Activated T-cell treated with anti-CD3 and anti-CD28 coated beads, Interleukin-2, amount 50 U/mL, for 24 hours (primary cell): ENCODE measurements at regions not wholly inside any gene's neighbourhood (a gene's known extent, or its start where the extent isn't known, plus 50 kb on each side); places are given as distances from the start of the nearest gene placed in this dataset.

Experiments used
- DNase-seq: peaks from one replicate; pipeline ENCODE4 v3.0.0-alpha.2; 2020
- H3K27ac Mint-ChIP-seq: 2 replicates; pipeline ENCODE4 v1.8.0; 2020; ENCODE audit warnings: mild to moderate bottlenecking, mixed read lengths
- H3K27me3 Mint-ChIP-seq: 2 replicates; pipeline ENCODE4 v1.8.0; 2020; ENCODE audit warnings: mixed read lengths
- H3K36me3 Mint-ChIP-seq: 2 replicates; pipeline ENCODE4 v1.8.0; 2020; ENCODE audit warnings: low read depth, mixed read lengths
- H3K4me1 Mint-ChIP-seq: 2 replicates; pipeline ENCODE4 v1.8.0; 2020; ENCODE audit warnings: low read depth, mixed read lengths
- H3K4me3 Mint-ChIP-seq: 2 replicates; pipeline ENCODE4 v1.8.0; 2020; ENCODE audit warnings: mild to moderate bottlenecking, moderate library complexity, mixed read lengths
- H3K9me3 Mint-ChIP-seq: 2 replicates; pipeline ENCODE4 v1.8.0; 2020; ENCODE audit warnings: mixed read lengths

- no peaks in the 10 kb centered on the region for H3K9me3 Mint-ChIP-seq
- H3K36me3 Mint-ChIP-seq, result no peaks in the 10 kb centered on the region
- H3K27me3 Mint-ChIP-seq, result no peaks in the 10 kb centered on the region
- DNase-seq, result no peak
- H3K4me3 Mint-ChIP-seq, result no peak overlapping the region
- no peak overlapping the region for H3K27ac Mint-ChIP-seq
- H3K4me1 Mint-ChIP-seq, result no peaks in the 10 kb centered on the region
Measured at GRCh38 chr21:28229814-28230213, 762.9 kb downstream of the LTN1 start.

GRCh38 chr21:28228636-28228995 is 764.1 kb downstream of the LTN1 start:
- Mint-ChIP-seq H3K4me3 (no peak overlapping the region), H3K27me3 (no peaks in the 10 kb centered on the region), H3K9me3 (no peaks in the 10 kb centered on the region), H3K36me3 (no peaks in the 10 kb centered on the region), H3K4me1 (no peaks in the 10 kb centered on the region), H3K27ac (no peak overlapping the region)
- DNase-seq, result no peak

GRCh38 chr21:28227881-28228635 is 764.6 kb downstream of the LTN1 start:
- Mint-ChIP-seq H3K36me3 (no peaks in the 10 kb centered on the region), H3K9me3 (no peaks in the 10 kb centered on the region), H3K27ac (no peak overlapping the region), H3K4me1 (no peaks in the 10 kb centered on the region), H3K4me3 (no peak overlapping the region), H3K27me3 (no peaks in the 10 kb centered on the region)
- no peak for DNase-seq

- Mint-ChIP-seq H3K4me3 (no peak overlapping the region), H3K27ac (no peak overlapping the region)
Measured at GRCh38 chr21:28226563-28226962, 766.1 kb downstream of the LTN1 start.

GRCh38 chr21:28224191-28224726 is 768.4 kb downstream of the LTN1 start:
- H3K27me3 Mint-ChIP-seq, result no peaks in the 10 kb centered on the region
- no peaks in the 10 kb centered on the region for H3K9me3 Mint-ChIP-seq
- no peak overlapping the region for H3K4me3 Mint-ChIP-seq
- no peaks in the 10 kb centered on the region for H3K4me1 Mint-ChIP-seq
- DNase-seq, result no peak
- H3K27ac Mint-ChIP-seq, result no peak overlapping the region
- no peaks in the 10 kb centered on the region for H3K36me3 Mint-ChIP-seq

More at GRCh38 chr21:28226563-28226962, 766.1 kb downstream of the LTN1 start:
- no peaks in the 10 kb centered on the region for H3K36me3 Mint-ChIP-seq
- H3K27me3 Mint-ChIP-seq, result no peaks in the 10 kb centered on the region
- no peak for DNase-seq
- H3K9me3 Mint-ChIP-seq, result no peaks in the 10 kb centered on the region
- no peaks in the 10 kb centered on the region for H3K4me1 Mint-ChIP-seq

DNA sequence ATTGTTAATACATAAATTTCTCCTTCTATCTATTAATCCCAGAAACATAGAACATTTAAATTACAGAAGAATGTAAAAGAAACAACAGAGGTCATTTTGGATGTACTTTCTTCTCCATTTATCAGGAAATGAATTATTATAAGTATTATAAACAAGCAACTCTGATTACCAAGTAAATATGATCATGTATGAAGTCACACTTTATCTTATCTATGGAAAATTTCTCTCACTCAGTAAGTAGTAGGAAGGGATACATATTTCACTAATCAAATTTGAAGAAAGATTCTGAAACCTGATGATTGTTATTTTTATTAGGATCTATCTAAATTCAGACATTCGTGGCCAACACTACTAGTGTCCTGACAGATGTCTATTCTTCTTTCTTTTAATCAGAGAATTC is 770.7 kb downstream of the LTN1 start:
- Mint-ChIP-seq H3K9me3 (no peaks in the 10 kb centered on the region), H3K4me3 (no peak overlapping the region), H3K27me3 (no peaks in the 10 kb centered on the region), H3K36me3 (no peaks in the 10 kb centered on the region), H3K4me1 (no peaks in the 10 kb centered on the region), H3K27ac (no peak overlapping the region)
- no peak for DNase-seq

DNA sequence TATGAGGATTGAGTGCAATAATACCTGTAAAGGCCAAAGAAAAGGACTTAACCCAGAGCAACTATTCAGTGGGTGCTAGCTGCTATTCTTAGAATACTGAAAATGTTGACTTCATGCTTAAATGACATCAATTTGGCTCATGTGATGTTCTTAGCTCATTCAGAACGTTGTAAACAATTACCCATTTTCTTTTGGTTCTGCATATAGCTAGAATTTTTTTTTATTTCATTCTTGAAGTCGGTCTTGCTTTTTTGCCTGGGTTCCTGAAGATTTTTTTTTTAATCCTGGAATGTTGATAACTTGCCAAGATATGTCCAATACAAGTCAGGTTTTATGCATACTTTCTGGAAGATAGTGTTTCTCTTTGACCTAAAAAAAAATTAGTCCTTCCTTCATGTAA is 772.0 kb downstream of the LTN1 start:
- Mint-ChIP-seq H3K36me3 (no peaks in the 10 kb centered on the region), H3K27me3 (no peaks in the 10 kb centered on the region), H3K27ac (no peak overlapping the region), H3K4me1 (no peaks in the 10 kb centered on the region), H3K4me3 (no peak overlapping the region), H3K9me3 (no peaks in the 10 kb centered on the region)
- DNase-seq, result no peak

GRCh38 chr21:28216976-28217523 is 775.6 kb downstream of the LTN1 start:
- no peaks in the 10 kb centered on the region for H3K9me3 Mint-ChIP-seq
- no peak overlapping the region for H3K4me3 Mint-ChIP-seq
- no peaks in the 10 kb centered on the region for H3K27me3 Mint-ChIP-seq
- no peak for DNase-seq
- no peaks in the 10 kb centered on the region for H3K4me1 Mint-ChIP-seq
- H3K27ac Mint-ChIP-seq, result no peak overlapping the region
- no peaks in the 10 kb centered on the region for H3K36me3 Mint-ChIP-seq

DNA sequence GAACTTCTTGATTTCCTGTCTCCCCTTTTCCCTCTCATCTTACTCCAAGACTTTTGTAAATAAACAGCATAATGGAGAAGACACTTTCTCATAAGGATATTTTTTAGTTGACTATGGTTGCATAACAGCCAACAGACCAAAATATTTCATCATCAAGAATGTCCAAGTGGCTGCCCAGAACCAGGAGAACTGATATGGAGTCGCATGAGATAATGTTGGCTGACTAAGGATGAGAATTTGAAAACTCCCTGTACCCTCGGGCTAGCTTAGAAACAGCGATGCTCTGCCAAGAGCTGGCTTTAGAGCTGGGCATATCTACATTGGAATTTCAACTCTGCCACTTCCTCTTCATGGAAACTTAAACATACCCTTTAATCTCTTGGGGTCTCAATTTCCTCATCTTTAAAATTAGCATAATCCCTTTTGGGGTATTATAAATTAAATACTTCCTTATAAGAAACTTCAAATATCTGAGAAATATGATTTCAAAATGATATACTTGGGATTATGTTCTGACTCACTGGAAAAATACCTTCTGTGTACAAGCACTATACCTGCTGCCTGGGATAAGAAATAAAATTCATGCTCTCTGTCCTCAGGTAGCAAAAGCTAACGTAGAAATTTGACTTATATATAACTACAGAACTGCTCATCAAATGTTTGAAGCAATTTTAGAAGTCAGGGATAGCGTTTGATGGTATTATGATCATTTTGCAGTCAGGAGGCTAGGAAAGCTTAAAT is 777.3 kb downstream of the LTN1 start:
- H3K36me3 Mint-ChIP-seq, result no peaks in the 10 kb centered on the region
- H3K4me1 Mint-ChIP-seq, result no peaks in the 10 kb centered on the region
- no peak overlapping the region for H3K4me3 Mint-ChIP-seq
- no peak for DNase-seq
- no peaks in the 10 kb centered on the region for H3K27me3 Mint-ChIP-seq
- no peaks in the 10 kb centered on the region for H3K9me3 Mint-ChIP-seq
- H3K27ac Mint-ChIP-seq, result no peak overlapping the region

DNA sequence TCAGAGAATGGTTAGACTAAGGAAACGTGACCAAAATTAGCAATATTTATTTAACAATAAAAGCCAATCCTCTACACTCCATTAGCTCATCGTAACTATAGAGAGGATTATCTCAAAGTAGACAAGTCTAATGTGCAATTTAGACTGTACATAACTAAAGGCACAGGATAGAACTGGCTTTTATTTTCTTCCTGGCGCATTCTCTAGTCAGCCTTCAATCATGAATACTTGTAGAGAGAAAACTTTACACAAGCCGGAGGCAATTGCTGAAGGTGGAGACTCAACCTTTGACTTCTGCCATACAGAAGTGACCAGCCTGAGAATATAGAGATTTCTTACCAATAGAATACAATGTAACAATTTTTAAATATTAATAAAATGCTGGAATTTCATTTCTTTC is 777.9 kb downstream of the LTN1 start:
- Mint-ChIP-seq H3K36me3 (no peaks in the 10 kb centered on the region), H3K9me3 (no peaks in the 10 kb centered on the region), H3K4me3 (no peak overlapping the region), H3K4me1 (no peaks in the 10 kb centered on the region), H3K27me3 (no peaks in the 10 kb centered on the region), H3K27ac (no peak overlapping the region)
- DNase-seq, result no peak

DNA sequence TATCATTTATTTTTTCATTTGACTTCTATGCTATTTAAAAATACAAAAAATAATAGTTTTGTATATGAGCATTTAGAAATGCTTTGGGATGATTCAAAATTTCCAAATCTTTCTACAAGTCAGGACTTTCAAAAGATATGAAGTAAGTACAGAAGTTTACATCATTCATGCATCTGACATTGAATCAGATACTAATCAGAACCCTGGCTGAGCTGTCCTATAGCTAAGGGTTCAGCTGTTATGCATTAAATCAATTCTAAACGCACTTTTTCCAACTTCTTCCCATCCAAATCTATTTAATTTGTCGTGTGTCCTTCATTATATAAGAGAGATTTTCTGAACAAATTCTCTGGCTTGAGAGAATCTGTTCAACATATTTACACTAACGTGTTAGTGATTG is 779.4 kb downstream of the LTN1 start:
- H3K9me3 Mint-ChIP-seq, result no peaks in the 10 kb centered on the region
- no peak for DNase-seq
- no peaks in the 10 kb centered on the region for H3K27me3 Mint-ChIP-seq
- H3K4me3 Mint-ChIP-seq, result no peak overlapping the region
- no peak overlapping the region for H3K27ac Mint-ChIP-seq
- H3K36me3 Mint-ChIP-seq, result no peaks in the 10 kb centered on the region
- no peaks in the 10 kb centered on the region for H3K4me1 Mint-ChIP-seq

- H3K27ac Mint-ChIP-seq, result no peak overlapping the region
- no peaks in the 10 kb centered on the region for H3K36me3 Mint-ChIP-seq
Measured at GRCh38 chr21:28212061-28212460, 780.6 kb downstream of the LTN1 start.

GRCh38 chr21:28207436-28208173 is 785.1 kb downstream of the LTN1 start:
- Mint-ChIP-seq H3K27ac (no peak overlapping the region), H3K9me3 (no peaks in the 10 kb centered on the region), H3K4me3 (no peak overlapping the region), H3K36me3 (no peaks in the 10 kb centered on the region), H3K4me1 (no peaks in the 10 kb centered on the region), H3K27me3 (no peaks in the 10 kb centered on the region)
- no peak for DNase-seq

More at GRCh38 chr21:28212061-28212460, 780.6 kb downstream of the LTN1 start:
- Mint-ChIP-seq H3K27me3 (no peaks in the 10 kb centered on the region), H3K4me3 (no peak overlapping the region), H3K9me3 (no peaks in the 10 kb centered on the region), H3K4me1 (no peaks in the 10 kb centered on the region)
- DNase-seq, result no peak

GRCh38 chr21:28200726-28201125 is 792.0 kb downstream of the LTN1 start:
- Mint-ChIP-seq H3K4me1 (no peaks in the 10 kb centered on the region), H3K9me3 (no peaks in the 10 kb centered on the region), H3K27me3 (no peaks in the 10 kb centered on the region)

More at GRCh38 chr21:28200726-28201125, 792.0 kb downstream of the LTN1 start:
- Mint-ChIP-seq H3K4me3 (no peak overlapping the region), H3K27ac (no peak overlapping the region), H3K36me3 (no peaks in the 10 kb centered on the region)
- DNase-seq, result no peak
